Heart left ventricle (tissue), 13 donors: ENCODE measurements at regions not wholly inside any gene's neighbourhood (a gene's known extent, or its start where the extent isn't known, plus 50 kb on each side); places are given as distances from the start of the nearest gene placed in this dataset.

Experiments
- CTCF ChIP-seq, 12 donors: fragments of 200-600 bp; sonication (generic) in 4 of 12; IDR thresholded peaks; one replicate each; pipeline versions ENCODE4 v1.5.0 to v1.8.0; 2018 to 2022; ENCODE audit warnings: antibody characterized with exemption in 12 of 12, mild to moderate bottlenecking in 5 of 12
- POLR2A ChIP-seq, 2 donors: fragments of 450-650 bp; IDR thresholded peaks; one replicate each; pipeline ENCODE4 v1.6.1; 2017; ENCODE audit warnings: antibody characterized with exemption in 2 of 2, mild to moderate bottlenecking in 2 of 2, moderate library complexity in 2 of 2
- donor health status: ischemic (EF 13 %, LVEDD 7.1; RV severe dilation, severe dysfunction).
- donor health status: DM: no; HTN: yes; CAD: no.
- donor health status: DM: no; HTN: no; CAD: no.
- donor health status: ischemic (EF 25% LVEDD 6.9; RV normal size, moderate dysfunction).
- donor health status: ischemic (EF 25% LVEDD 5.7; RV mildly dilated, moderate dysfunction).
- donor health status: ischemic (EF 35%, LVEDD 5.7; RV mildly dilated, moderate dysfunction).
- donor health status: nonischemic (EF 11% LVEDD 7.7; RV severe dilation, severe dysfunction).
- donor health status: DM: yes; HTN: yes; CAD: no.
- donor health status: PGD.
- donor health status: ischemic (EF 29% LVEDD 5.4; RV normal size, mild dysfunction).
- donor health status: nonischemic (EF 23%, LVEDD 6.1; RV moderate dilation, normal function).

- no peak for TF ChIP-seq POLR2A (IDR thresholded peaks at IDR 0.05)
- no peak for TF ChIP-seq CTCF (IDR thresholded peaks at IDR 0.05)
These were observed 96.9 kb downstream of the NCR2 start for GRCh38 chr6:41432280-41432679.
